ENCODE measurements at regions not wholly inside any gene's neighbourhood (a gene's known extent, or its start where the extent isn't known, plus 50 kb on each side); places are given as distances from the start of the nearest gene placed in this dataset.
"Not testable (repeated sequence)": the region's sequence is repeated elsewhere in the genome, so short reads cannot be mapped to it uniquely, and the experiment has no call there.

DNA sequence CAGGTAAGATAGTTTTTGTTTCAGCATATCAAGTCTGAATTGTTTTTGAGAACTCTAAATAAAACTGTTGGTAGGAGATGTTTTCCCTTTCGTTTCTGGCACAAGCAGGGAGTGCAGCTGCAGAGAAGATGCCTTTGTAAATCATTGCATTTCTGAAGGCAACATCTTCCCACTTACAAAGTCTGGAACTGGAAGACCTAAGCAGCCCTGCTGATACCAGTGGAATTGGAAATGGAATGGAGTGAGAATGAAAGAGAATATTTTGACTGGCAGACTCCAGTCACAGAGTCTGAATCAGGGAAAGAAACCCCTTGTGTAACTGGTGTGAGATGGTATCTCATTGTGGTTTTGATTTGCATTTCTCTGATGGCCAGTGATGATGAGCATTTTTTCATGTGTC lies 815.6 kb downstream of the LTN1 start:
- WGBS, 2 donors, result 74 to 79% methylated on average over 1 of the region's 1 CpG
- Histone ChIP-seq H3K27ac (no peak overlapping the region), H3K4me3 (no peak overlapping the region), H3K36me3 (replicated peaks in 1 of 2; ENCODE audit: insufficient read depth in 1 of 2, low read depth in 2 of 2) (no peaks in the 10 kb centered on the region), H3K27me3 (peaks cover 0 to 4% of the 10 kb centered on the region in 2 donors), H3K9me3 (peaks cover 0 to under 1% (median 0%) of the 10 kb centered on the region in 3 donors), H3K4me1 (no peaks in the 10 kb centered on the region)
- ATAC-seq (no peak), DNase-seq (no peak)
- no peak for TF ChIP-seq POLR2A (IDR thresholded peaks at IDR 0.05)
- TF ChIP-seq, protein P1, sequence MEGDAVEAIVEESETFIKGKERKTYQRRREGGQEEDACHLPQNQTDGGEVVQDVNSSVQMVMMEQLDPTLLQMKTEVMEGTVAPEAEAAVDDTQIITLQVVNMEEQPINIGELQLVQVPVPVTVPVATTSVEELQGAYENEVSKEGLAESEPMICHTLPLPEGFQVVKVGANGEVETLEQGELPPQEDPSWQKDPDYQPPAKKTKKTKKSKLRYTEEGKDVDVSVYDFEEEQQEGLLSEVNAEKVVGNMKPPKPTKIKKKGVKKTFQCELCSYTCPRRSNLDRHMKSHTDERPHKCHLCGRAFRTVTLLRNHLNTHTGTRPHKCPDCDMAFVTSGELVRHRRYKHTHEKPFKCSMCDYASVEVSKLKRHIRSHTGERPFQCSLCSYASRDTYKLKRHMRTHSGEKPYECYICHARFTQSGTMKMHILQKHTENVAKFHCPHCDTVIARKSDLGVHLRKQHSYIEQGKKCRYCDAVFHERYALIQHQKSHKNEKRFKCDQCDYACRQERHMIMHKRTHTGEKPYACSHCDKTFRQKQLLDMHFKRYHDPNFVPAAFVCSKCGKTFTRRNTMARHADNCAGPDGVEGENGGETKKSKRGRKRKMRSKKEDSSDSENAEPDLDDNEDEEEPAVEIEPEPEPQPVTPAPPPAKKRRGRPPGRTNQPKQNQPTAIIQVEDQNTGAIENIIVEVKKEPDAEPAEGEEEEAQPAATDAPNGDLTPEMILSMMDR (IDR thresholded peaks at IDR 0.05), result no peak
- intact Hi-C loops (cut with DNase I), result no loop called here

DNA sequence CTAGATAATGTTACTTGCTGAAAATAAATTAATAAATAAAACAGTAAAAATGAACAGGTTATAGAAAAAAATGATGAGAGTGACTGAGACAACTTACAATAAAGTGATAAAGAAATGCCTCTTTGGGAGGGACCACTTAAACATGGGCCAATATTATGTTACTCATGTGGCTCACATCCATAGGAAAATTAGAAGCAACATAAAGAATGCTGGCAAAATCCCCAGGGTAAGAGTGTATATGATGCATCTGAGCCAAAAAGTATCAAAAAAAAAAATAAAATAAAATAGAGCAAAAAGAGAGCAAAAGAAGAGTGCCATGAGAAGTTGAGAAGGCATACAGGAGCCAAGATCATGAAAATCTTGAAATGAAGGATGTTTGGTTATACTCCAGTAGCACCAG lies 818.0 kb downstream of the LTN1 start:
- Histone ChIP-seq H3K27me3 (peaks cover 0 to 4% of the 10 kb centered on the region in 2 donors), H3K9me3 (no peaks in the 10 kb centered on the region), H3K36me3 (replicated peaks in 1 of 2; ENCODE audit: insufficient read depth in 1 of 2, low read depth in 2 of 2) (no peaks in the 10 kb centered on the region), H3K4me3 (no peak overlapping the region), H3K4me1 (no peaks in the 10 kb centered on the region), H3K27ac (no peak overlapping the region)
- ATAC-seq (no peak), DNase-seq (no peak)
- intact Hi-C loops (cut with DNase I), result no loop called here
- TF ChIP-seq POLR2A (IDR thresholded peaks at IDR 0.05), result no peak
- TF ChIP-seq, protein P1 (IDR thresholded peaks at IDR 0.05), result no peak

DNA sequence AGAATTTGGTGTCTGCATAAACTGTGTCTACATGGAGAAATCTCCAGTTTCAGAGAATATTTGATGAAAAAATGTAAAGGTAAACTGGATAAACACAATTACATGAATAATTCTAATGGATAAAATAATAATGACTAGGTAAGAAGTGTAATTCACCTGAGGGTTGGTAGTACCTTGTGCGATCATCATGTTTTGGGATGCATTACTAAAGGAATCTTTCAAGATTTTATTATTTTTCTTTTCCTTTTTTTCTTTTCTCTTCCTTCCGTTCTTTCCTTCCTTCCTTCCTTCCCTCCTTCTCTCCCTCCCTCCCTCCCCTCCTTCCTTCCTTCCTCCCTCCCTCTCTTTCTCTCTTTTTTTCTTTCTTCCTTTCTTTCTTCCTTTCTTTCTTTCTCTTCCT lies 818.7 kb downstream of the LTN1 start:
- no peak overlapping the region for H3K27ac ChIP-seq
- H3K4me1 ChIP-seq, result no peaks in the 10 kb centered on the region
- no peaks in the 10 kb centered on the region for H3K36me3 ChIP-seq (replicated peaks in 1 of 2; ENCODE audit: insufficient read depth in 1 of 2, low read depth in 2 of 2)
- intact Hi-C loops (cut with DNase I), result no loop called here
- ATAC-seq (no peak), DNase-seq (no peak)
- no peak overlapping the region for H3K4me3 ChIP-seq
- peaks cover 0 to under 1% of the 10 kb centered on the region in 2 donors for H3K27me3 ChIP-seq
- TF ChIP-seq POLR2A (IDR thresholded peaks at IDR 0.05), result no peak
- TF ChIP-seq, protein P1 (IDR thresholded peaks at IDR 0.05), result no peak
- 90% methylated on average over 2 of the region's 2 CpGs for WGBS, 2 donors
- no peaks in the 10 kb centered on the region for H3K9me3 ChIP-seq

DNA sequence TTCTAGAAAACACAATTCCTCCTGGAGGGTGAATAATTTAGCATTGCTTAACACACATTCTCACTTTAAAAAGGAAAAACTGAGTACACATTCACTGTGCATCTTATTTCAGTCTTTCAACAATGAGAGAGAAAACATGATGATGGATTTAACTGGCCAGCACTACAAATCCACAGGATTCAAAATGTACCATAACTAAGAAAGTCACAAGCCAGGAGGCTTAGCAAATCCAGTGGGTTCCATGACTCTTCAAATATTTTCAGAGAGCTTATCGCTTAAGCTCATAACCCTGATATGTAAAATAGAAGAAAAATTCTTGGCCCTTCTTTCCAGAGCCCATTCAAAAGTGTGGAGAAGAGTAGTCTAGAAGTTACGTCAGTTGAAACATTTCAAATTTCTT lies 820.3 kb downstream of the LTN1 start:
- no peak for DNase-seq
- no peak for TF ChIP-seq POLR2A (IDR thresholded peaks at IDR 0.05)
- TF ChIP-seq, protein P1 (IDR thresholded peaks at IDR 0.05), result no peak
- Histone ChIP-seq H3K4me1 (no peaks in the 10 kb centered on the region), H3K36me3 (replicated peaks in 1 of 2; ENCODE audit: insufficient read depth in 1 of 2, low read depth in 2 of 2) (no peaks in the 10 kb centered on the region), H3K27ac (no peak overlapping the region), H3K27me3 (no peaks in the 10 kb centered on the region), H3K4me3 (no peak overlapping the region), H3K9me3 (no peaks in the 10 kb centered on the region)
- intact Hi-C loops (cut with DNase I), result no loop called here
- no peak for ATAC-seq
- WGBS, 2 donors, result 84 to 93% methylated on average over 2 of the region's 2 CpGs

DNA sequence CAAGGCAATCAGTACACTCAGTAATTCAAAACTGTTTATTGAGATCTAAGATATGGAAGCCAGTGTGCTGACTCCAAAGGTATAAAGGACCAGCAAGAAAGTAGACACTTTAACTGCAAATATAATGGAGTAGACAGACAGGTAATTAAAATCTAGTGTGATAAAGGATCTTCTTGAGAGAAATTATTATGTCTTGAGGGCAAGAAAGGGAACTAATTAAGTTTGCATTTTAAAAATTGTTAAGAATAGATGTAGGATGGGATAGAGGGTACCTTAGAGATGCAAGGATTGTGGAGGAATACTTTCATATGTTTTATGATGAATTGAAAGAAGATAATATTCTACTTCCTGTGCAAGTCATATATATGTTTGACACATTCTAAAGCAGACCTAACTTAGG lies 825.3 kb downstream of the LTN1 start:
- Histone ChIP-seq H3K36me3 (replicated peaks in 1 of 2; ENCODE audit: insufficient read depth in 1 of 2, low read depth in 2 of 2) (no peaks in the 10 kb centered on the region), H3K4me1 (no peaks in the 10 kb centered on the region), H3K4me3 (no peak overlapping the region), H3K9me3 (no peaks in the 10 kb centered on the region), H3K27ac (no peak overlapping the region), H3K27me3 (no peaks in the 10 kb centered on the region)
- DNase-seq, result no peak
- TF ChIP-seq, protein P1 (IDR thresholded peaks at IDR 0.05), result no peak
- TF ChIP-seq POLR2A (IDR thresholded peaks at IDR 0.05), result no peak
- no peak for ATAC-seq
- intact Hi-C loops (cut with DNase I), result no loop called here

DNA sequence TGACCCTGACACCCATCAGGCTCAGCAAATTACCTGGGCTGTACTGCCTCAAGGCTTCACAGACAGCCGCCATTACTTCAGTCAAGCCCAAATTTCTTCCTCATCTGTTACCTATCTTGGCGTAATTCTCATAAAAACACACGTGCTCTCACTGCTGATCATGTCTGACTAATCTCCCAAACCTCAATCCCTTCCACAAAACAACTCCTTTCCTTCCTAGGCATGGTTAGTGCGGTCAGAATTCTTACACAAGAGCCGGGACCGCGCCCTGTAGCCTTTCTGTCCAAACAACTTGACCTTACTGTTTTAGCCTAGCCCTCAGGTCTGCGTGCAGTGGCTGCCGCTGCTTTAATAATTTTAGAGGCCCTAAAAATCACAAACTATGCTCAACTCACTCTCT lies 828.2 kb downstream of the LTN1 start:
- intact Hi-C loops (cut with DNase I); ATAC-seq; H3K27ac ChIP-seq; H3K4me1 ChIP-seq; H3K9me3 ChIP-seq; H3K36me3 ChIP-seq (replicated peaks in 1 of 2; ENCODE audit: insufficient read depth in 1 of 2, low read depth in 2 of 2); H3K27me3 ChIP-seq; H3K4me3 ChIP-seq; DNase-seq: not testable (repeated sequence)
- WGBS, 2 donors, result 83 to 85% methylated on average over 9 of the region's 9 CpGs

DNA sequence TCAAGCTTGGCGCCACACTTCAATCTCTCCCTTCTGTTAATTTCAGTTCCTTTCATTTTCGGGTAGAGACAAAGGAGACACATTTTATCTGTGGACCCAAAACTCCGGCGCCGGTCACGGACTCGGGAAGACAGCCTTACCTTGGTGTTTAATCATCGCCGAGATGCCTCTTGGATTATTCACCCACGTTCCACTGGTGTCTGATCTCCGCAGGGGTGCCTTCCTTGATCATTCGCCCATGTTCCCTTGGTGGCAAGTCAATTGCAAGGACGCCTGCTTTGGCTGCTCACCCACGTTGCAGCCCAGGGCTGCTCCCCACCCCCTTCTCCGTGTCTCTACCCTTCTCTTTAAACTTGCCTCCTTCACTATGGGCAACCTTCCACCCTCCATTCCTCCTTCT lies 830.6 kb downstream of the LTN1 start:
- not testable (repeated sequence) for H3K4me3 ChIP-seq

More for the DNA sequence above, 830.6 kb downstream of the LTN1 start:
- H3K27ac ChIP-seq; ATAC-seq; DNase-seq; intact Hi-C loops (cut with DNase I); H3K4me1 ChIP-seq; H3K9me3 ChIP-seq; H3K27me3 ChIP-seq; H3K36me3 ChIP-seq (replicated peaks in 1 of 2; ENCODE audit: insufficient read depth in 1 of 2, low read depth in 2 of 2): not testable (repeated sequence)
- WGBS, 2 donors, result 91 to 93% methylated on average over 15 of the region's 15 CpGs
